KMS-11 (cell line): ENCODE measurements at regions not wholly inside any gene's neighbourhood (a gene's known extent, or its start where the extent isn't known, plus 50 kb on each side); places are given as distances from the start of the nearest gene placed in this dataset.

Experiments used
- H2AFZ ChIP-seq: fragments of 200-600 bp; sonication (generic); 2 replicates; pipeline ENCODE4 v1.6.1; 2016; ENCODE audit warnings: antibody characterized with exemption, mixed run types, low read depth
- H3K27ac ChIP-seq: fragments of 200-600 bp; sonication (generic); 2 replicates; pipeline ENCODE4 v1.6.1; 2016; ENCODE audit warnings: mild to moderate bottlenecking, mixed run types
- H3K27me3 ChIP-seq: fragments of 200-600 bp; sonication (generic); 2 replicates; pipeline ENCODE4 v1.6.1; 2017; ENCODE audit warnings: mild to moderate bottlenecking, low read depth, mixed run types, moderate library complexity; ENCODE audit not compliant: insufficient read depth
- H3K36me3 ChIP-seq: fragments of 200-600 bp; sonication (generic); 2 replicates; pipeline ENCODE4 v1.6.1; 2017; ENCODE audit warnings: mild to moderate bottlenecking, mixed run types; ENCODE audit not compliant: insufficient read depth
- H3K4me1 ChIP-seq: fragments of 200-600 bp; sonication (generic); 2 replicates; pipeline ENCODE4 v1.6.1; 2016; ENCODE audit warnings: mild to moderate bottlenecking, low read depth, mixed run types; ENCODE audit not compliant: poor library complexity, severe bottlenecking
- H3K4me2 ChIP-seq: fragments of 200-600 bp; sonication (generic); 2 replicates; pipeline ENCODE4 v1.7.0; 2016; ENCODE audit warnings: mild to moderate bottlenecking, mixed run types
- H3K4me3 ChIP-seq: fragments of 200-600 bp; sonication (generic); IDR thresholded peaks from 2 replicates; pipeline ENCODE4 v1.6.1; 2017; ENCODE audit warnings: low read depth, low read length, mixed read lengths; ENCODE audit not compliant: insufficient read depth
- H3K79me2 ChIP-seq: fragments of 200-600 bp; sonication (generic); 2 replicates; pipeline ENCODE4 v1.6.1; 2016; ENCODE audit warnings: low read depth, mixed run types; ENCODE audit not compliant: insufficient read depth
- H3K9ac ChIP-seq: fragments of 200-600 bp; sonication (generic); 2 replicates; pipeline ENCODE4 v1.6.1; 2016; ENCODE audit warnings: mild to moderate bottlenecking, mixed run types
- H4K20me1 ChIP-seq: fragments of 200-600 bp; sonication (generic); 2 replicates; pipeline ENCODE4 v1.6.1; 2016; ENCODE audit warnings: mild to moderate bottlenecking, mixed run types; ENCODE audit not compliant: insufficient read depth
- CTCF ChIP-seq: fragments of 200-600 bp; sonication (generic); conservative IDR thresholded peaks from 2 replicates; pipeline ENCODE4 v1.6.1; 2017; ENCODE audit warnings: low read depth, mild to moderate bottlenecking, antibody characterized with exemption, low read length, moderate library complexity, mixed read lengths

- Histone ChIP-seq H3K9ac (no peak overlapping the region), H3K4me1 (no peaks in the 10 kb centered on the region), H2AFZ (no peak overlapping the region), H3K36me3 (no peaks in the 10 kb centered on the region), H3K27me3 (no peaks in the 10 kb centered on the region), H3K4me2 (no peak overlapping the region), H3K4me3 (no peak overlapping the region), H3K27ac (no peak overlapping the region), H3K79me2 (no peaks in the 10 kb centered on the region), H4K20me1 (no peaks in the 10 kb centered on the region)
- no peak for TF ChIP-seq CTCF
These were observed 235.6 kb downstream of the STIM2 start for GRCh38 chr4:27096142-27096824.

DNA sequence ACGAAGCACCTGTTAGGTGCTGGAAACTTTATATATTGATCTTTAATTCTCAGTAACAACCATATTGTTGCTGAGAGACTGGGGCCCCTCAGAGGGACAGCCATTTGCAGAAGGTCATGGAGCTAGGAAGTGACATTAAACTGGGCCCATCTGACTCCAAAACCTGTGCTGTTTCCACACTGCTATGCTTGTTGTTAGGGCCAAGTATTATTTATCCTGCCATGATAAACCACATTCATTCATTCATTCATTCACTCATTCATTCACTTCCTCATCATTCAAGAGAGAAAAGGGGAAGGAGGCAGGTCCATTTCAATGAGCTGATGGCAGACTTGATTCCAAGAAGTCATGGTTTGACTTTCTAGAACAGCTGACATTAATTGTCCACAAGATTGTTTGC is 237.4 kb downstream of the STIM2 start:
- no peaks in the 10 kb centered on the region for H3K79me2 ChIP-seq
- H3K9ac ChIP-seq, result no peak overlapping the region
- H3K27ac ChIP-seq, result no peak overlapping the region
- no peak for TF ChIP-seq CTCF
- H4K20me1 ChIP-seq, result no peaks in the 10 kb centered on the region
- H2AFZ ChIP-seq, result no peak overlapping the region
- no peak overlapping the region for H3K4me2 ChIP-seq
- no peaks in the 10 kb centered on the region for H3K27me3 ChIP-seq
- H3K4me3 ChIP-seq, result no peak overlapping the region
- H3K36me3 ChIP-seq, result no peaks in the 10 kb centered on the region
- no peaks in the 10 kb centered on the region for H3K4me1 ChIP-seq

DNA sequence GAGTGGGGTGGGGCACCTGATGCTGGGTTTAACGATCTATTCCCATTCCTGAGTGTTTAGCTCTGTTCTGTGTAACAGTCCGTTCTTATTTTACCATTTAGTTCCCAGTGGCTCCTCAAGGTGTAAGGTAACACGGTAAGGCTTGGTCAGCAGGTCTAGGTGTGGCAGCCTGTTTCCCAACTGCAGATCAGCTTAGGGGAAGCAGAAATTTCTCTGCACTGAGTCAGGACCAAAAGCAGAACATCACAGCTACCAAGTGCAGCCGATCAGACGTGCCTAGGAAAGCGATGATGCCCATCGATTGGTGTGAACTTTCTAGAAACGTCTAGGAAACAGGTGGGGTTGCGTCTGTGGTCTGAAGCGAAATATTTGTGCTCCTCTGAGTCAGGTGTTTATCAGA is 240.1 kb downstream of the STIM2 start:
- H3K9ac ChIP-seq, result no peak overlapping the region
- no peak overlapping the region for H2AFZ ChIP-seq
- H3K36me3 ChIP-seq, result no peaks in the 10 kb centered on the region
- no peak overlapping the region for H3K4me3 ChIP-seq
- H3K4me2 ChIP-seq, result no peak overlapping the region
- TF ChIP-seq CTCF, result no peak
- no peaks in the 10 kb centered on the region for H3K79me2 ChIP-seq
- H3K27ac ChIP-seq, result no peak overlapping the region
- no peaks in the 10 kb centered on the region for H3K4me1 ChIP-seq
- no peaks in the 10 kb centered on the region for H4K20me1 ChIP-seq
- H3K27me3 ChIP-seq, result no peaks in the 10 kb centered on the region

DNA sequence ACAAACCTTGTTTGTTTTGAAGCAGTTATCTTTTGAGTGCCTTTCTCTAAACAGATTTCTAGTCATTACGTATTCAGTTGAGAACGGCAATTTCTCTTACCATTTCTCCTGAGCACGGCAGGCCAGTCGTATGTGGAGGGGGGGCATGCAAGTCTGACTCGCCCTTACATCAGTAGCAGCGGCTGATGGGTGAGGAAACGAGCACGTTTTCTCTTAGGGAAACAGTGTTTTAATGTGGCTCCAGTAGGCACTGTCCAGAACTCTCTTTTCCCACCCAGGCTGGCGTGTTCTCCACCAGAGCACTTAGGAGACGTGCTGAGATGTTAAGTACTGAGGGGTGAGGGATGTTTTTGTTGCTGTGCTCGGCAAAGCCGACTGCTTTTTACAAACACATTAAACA is 240.5 kb downstream of the STIM2 start:
- no peak for TF ChIP-seq CTCF
- H3K36me3 ChIP-seq, result no peaks in the 10 kb centered on the region
- H4K20me1 ChIP-seq, result no peaks in the 10 kb centered on the region
- no peak overlapping the region for H3K4me2 ChIP-seq
- no peak overlapping the region for H3K27ac ChIP-seq
- H3K4me1 ChIP-seq, result no peaks in the 10 kb centered on the region
- no peak overlapping the region for H3K4me3 ChIP-seq
- no peaks in the 10 kb centered on the region for H3K79me2 ChIP-seq
- no peak overlapping the region for H2AFZ ChIP-seq
- no peaks in the 10 kb centered on the region for H3K27me3 ChIP-seq
- H3K9ac ChIP-seq, result no peak overlapping the region
